ENCODE measurements at regions not wholly inside any gene's neighbourhood (a gene's known extent, or its start where the extent isn't known, plus 50 kb on each side); places are given as distances from the start of the nearest gene placed in this dataset.

- TF ChIP-seq, protein P1, sequence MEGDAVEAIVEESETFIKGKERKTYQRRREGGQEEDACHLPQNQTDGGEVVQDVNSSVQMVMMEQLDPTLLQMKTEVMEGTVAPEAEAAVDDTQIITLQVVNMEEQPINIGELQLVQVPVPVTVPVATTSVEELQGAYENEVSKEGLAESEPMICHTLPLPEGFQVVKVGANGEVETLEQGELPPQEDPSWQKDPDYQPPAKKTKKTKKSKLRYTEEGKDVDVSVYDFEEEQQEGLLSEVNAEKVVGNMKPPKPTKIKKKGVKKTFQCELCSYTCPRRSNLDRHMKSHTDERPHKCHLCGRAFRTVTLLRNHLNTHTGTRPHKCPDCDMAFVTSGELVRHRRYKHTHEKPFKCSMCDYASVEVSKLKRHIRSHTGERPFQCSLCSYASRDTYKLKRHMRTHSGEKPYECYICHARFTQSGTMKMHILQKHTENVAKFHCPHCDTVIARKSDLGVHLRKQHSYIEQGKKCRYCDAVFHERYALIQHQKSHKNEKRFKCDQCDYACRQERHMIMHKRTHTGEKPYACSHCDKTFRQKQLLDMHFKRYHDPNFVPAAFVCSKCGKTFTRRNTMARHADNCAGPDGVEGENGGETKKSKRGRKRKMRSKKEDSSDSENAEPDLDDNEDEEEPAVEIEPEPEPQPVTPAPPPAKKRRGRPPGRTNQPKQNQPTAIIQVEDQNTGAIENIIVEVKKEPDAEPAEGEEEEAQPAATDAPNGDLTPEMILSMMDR (conservative IDR thresholded peaks at IDR 0.05; ENCODE audit: low read depth, low read length) = no peak
- no peak for TF ChIP-seq SMC3 (IDR thresholded peaks at IDR 0.05; ENCODE audit: low read depth, low read length)
- no peak for TF ChIP-seq MAFK (IDR thresholded peaks at IDR 0.05; ENCODE audit: low read depth, low read length)
- no peak for TF ChIP-seq POLR2A (IDR thresholded peaks at IDR 0.05; ENCODE audit: low read depth, low read length)
- no peak for TF ChIP-seq RFX5 (IDR thresholded peaks at IDR 0.05; ENCODE audit: low read depth, low read length)
- no peak for TF ChIP-seq MXI1 (IDR thresholded peaks at IDR 0.05; ENCODE audit: borderline replicate concordance, low read depth, low read length)
- no peak for TF ChIP-seq CEBPB (IDR thresholded peaks at IDR 0.05; ENCODE audit: low read depth, low read length)
- no peak for TF ChIP-seq FOS (IDR thresholded peaks at IDR 0.05; ENCODE audit: low read depth, low read length)
- TF ChIP-seq ELK1 (IDR thresholded peaks at IDR 0.05; ENCODE audit: borderline replicate concordance, low read depth, low read length) = no peak
- TF ChIP-seq, protein P2, sequence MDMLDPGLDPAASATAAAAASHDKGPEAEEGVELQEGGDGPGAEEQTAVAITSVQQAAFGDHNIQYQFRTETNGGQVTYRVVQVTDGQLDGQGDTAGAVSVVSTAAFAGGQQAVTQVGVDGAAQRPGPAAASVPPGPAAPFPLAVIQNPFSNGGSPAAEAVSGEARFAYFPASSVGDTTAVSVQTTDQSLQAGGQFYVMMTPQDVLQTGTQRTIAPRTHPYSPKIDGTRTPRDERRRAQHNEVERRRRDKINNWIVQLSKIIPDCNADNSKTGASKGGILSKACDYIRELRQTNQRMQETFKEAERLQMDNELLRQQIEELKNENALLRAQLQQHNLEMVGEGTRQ (IDR thresholded peaks at IDR 0.05; ENCODE audit: low read depth, low read length) = no peak
Observed at GRCh38 chr15:66953523-66954229, 111.7 kb upstream of the SMAD3 start.
